Osteoblast (primary cell): ENCODE measurements at regions not wholly inside any gene's neighbourhood (a gene's known extent, or its start where the extent isn't known, plus 50 kb on each side); places are given as distances from the start of the nearest gene placed in this dataset.

ENCODE experiments used
- DNase-seq: peaks from one replicate; pipeline ENCODE4 v3.0.0; 2011; ENCODE audit warnings: low spot score, mixed read lengths; ENCODE audit not compliant: insufficient read length; ENCODE audit errors: missing footprints
- H2AFZ ChIP-seq: 2 replicates; pipeline ENCODE4 v1.6.0; 2011; ENCODE audit warnings: mild to moderate bottlenecking, low read length
- H3K27ac ChIP-seq: 2 replicates; pipeline ENCODE4 v1.5.1; 2011; ENCODE audit warnings: mild to moderate bottlenecking, low read depth, low read length, moderate library complexity
- H3K27me3 ChIP-seq: 2 replicates; pipeline ENCODE4 v1.6.0; 2012; ENCODE audit warnings: mild to moderate bottlenecking, control low read depth, inconsistent platforms, low read length, moderate library complexity; ENCODE audit not compliant: insufficient read depth
- H3K36me3 ChIP-seq: 2 replicates; pipeline ENCODE4 v1.5.1; 2011; ENCODE audit warnings: mild to moderate bottlenecking, low read length, control low read depth, moderate library complexity; ENCODE audit not compliant: insufficient read depth
- H3K4me1 ChIP-seq: 2 replicates; pipeline ENCODE4 v1.5.1; 2011; ENCODE audit warnings: mild to moderate bottlenecking, low read length, control low read depth, moderate library complexity; ENCODE audit not compliant: insufficient read depth
- H3K4me2 ChIP-seq: 2 replicates; pipeline ENCODE4 v1.6.0; 2011; ENCODE audit warnings: mild to moderate bottlenecking, low read length; ENCODE audit not compliant: insufficient read depth
- H3K4me3 ChIP-seq: fragments of 200-600 bp; sonication (generic); 3 replicates; pipeline ENCODE4 v1.5.1; 2012; ENCODE audit warnings: mild to moderate bottlenecking, low read length, inconsistent platforms; ENCODE audit not compliant: insufficient read depth
- H3K79me2 ChIP-seq: 2 replicates; pipeline ENCODE4 v1.6.0; 2012; ENCODE audit warnings: mild to moderate bottlenecking, low read length, control low read depth, inconsistent platforms; ENCODE audit not compliant: insufficient read depth
- H3K9me3 ChIP-seq: 2 replicates; pipeline ENCODE4 v1.5.1; 2011; ENCODE audit warnings: low read depth, low read length, control low read depth
- H4K20me1 ChIP-seq: 2 replicates; pipeline ENCODE4 v1.6.0; 2012; ENCODE audit warnings: mild to moderate bottlenecking, low read length, control low read depth; ENCODE audit not compliant: insufficient read depth
- TF ChIP-seq, protein P1 (sequence below): IDR thresholded peaks from 2 replicates; pipeline ENCODE4 v1.5.1; 2011; ENCODE audit warnings: mild to moderate bottlenecking, low read depth, low read length, moderate library complexity; ENCODE audit errors: extremely low read depth

DNA sequence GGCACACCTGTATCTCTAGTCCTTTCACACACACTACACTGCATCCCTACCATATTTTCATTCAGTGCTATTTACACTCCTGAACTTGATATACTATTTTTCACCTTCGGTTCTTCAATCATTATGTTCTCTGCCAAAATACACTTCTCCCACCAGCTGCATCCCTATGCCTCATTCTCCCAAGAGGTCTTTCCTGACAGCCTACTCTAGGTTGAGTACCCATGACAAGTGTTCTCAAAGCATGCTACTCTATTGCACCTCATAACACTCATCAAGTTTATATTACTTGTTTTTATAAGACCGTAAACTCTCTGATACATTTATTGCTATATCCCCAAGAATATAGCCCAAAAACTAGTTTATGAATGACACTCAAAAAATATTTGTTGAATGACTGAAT lies 549.5 kb downstream of the PYDC2 start:
- TF ChIP-seq, protein P1, sequence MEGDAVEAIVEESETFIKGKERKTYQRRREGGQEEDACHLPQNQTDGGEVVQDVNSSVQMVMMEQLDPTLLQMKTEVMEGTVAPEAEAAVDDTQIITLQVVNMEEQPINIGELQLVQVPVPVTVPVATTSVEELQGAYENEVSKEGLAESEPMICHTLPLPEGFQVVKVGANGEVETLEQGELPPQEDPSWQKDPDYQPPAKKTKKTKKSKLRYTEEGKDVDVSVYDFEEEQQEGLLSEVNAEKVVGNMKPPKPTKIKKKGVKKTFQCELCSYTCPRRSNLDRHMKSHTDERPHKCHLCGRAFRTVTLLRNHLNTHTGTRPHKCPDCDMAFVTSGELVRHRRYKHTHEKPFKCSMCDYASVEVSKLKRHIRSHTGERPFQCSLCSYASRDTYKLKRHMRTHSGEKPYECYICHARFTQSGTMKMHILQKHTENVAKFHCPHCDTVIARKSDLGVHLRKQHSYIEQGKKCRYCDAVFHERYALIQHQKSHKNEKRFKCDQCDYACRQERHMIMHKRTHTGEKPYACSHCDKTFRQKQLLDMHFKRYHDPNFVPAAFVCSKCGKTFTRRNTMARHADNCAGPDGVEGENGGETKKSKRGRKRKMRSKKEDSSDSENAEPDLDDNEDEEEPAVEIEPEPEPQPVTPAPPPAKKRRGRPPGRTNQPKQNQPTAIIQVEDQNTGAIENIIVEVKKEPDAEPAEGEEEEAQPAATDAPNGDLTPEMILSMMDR = no peak
- DNase-seq = no peak
- H3K79me2 ChIP-seq = no peaks in the 10 kb centered on the region
- H4K20me1 ChIP-seq = no peaks in the 10 kb centered on the region
- H3K27ac ChIP-seq = no peak overlapping the region
- H3K9me3 ChIP-seq = no peaks in the 10 kb centered on the region
- H3K36me3 ChIP-seq = no peaks in the 10 kb centered on the region
- no peak overlapping the region for H2AFZ ChIP-seq
- H3K27me3 ChIP-seq = no peaks in the 10 kb centered on the region
- H3K4me2 ChIP-seq = no peak overlapping the region
- no peak overlapping the region for H3K4me3 ChIP-seq
- H3K4me1 ChIP-seq = no peaks in the 10 kb centered on the region

DNA sequence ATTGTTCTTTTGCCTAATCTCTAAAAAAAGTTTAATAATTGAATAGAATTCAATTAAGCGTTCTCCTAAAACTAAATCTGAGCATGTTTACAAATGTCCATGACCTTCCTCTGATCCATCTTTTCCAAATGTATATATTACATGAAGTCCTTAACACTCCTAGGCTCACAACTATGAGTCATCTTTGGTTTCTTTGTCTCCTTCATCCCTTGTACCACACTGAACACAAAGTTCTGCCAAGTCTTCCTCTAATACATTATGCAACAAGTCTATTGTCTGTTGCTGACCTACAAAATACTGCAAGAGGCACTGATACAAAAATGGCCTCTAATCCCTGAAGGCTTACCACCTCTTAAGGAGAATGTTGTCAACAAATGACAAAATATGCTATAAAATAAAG lies 550.2 kb downstream of the PYDC2 start:
- no peaks in the 10 kb centered on the region for H3K9me3 ChIP-seq
- H2AFZ ChIP-seq = no peak overlapping the region
- no peaks in the 10 kb centered on the region for H3K36me3 ChIP-seq
- H4K20me1 ChIP-seq = no peaks in the 10 kb centered on the region
- H3K27ac ChIP-seq = no peak overlapping the region
- no peak overlapping the region for H3K4me3 ChIP-seq
- H3K4me1 ChIP-seq = no peaks in the 10 kb centered on the region
- TF ChIP-seq, protein P1 = no peak
- H3K27me3 ChIP-seq = no peaks in the 10 kb centered on the region
- DNase-seq = no peak
- H3K4me2 ChIP-seq = no peak overlapping the region
- no peaks in the 10 kb centered on the region for H3K79me2 ChIP-seq

DNA sequence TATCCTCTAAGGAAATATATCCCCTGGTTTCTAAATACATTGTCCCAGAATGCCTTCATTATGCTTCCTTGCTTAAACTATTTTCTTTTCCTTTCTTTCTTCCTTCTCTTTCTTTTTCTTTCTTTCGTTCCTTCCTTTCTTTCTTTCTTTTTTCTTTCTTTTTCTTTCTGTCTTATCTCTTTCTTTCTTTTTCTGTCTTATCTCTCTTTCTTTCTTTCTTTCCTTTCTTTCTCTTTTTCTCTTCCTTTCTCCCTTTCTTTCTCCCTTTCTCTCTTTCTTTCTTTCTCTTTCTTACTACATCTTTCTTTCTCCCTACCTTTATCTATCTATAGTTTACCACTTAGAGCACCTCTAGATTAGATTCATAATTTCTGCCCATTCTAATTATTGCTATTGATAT lies 552.1 kb downstream of the PYDC2 start:
- DNase-seq = no peak
- Histone ChIP-seq H3K36me3 (no peaks in the 10 kb centered on the region), H3K4me1 (no peaks in the 10 kb centered on the region), H4K20me1 (no peaks in the 10 kb centered on the region), H3K4me3 (no peak overlapping the region), H3K79me2 (no peaks in the 10 kb centered on the region), H3K9me3 (no peaks in the 10 kb centered on the region), H3K4me2 (no peak overlapping the region), H3K27ac (no peak overlapping the region), H3K27me3 (no peaks in the 10 kb centered on the region), H2AFZ (no peak overlapping the region)
- TF ChIP-seq, protein P1 = no peak

DNA sequence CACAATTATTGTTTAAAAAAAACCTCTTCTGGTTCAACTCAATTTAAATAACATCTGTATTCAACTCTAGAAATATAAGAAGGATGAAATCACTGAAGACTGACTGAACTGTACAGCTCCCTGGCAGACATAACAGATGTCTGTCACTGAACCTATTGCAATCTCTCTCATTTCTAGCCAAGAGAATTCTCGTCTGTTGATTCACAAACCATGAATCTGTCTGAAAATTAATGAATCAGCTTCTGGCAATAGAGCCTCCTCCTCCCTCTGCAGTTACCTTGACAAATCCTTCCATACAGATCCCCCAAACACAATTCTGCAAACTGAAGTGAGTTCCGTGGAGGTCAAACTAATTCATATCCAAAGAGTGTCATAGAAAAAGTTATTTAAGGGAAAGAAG lies 561.4 kb downstream of the PYDC2 start:
- DNase-seq = no peak
- Histone ChIP-seq H4K20me1 (no peaks in the 10 kb centered on the region), H3K79me2 (no peaks in the 10 kb centered on the region), H3K9me3 (no peaks in the 10 kb centered on the region), H3K4me1 (no peaks in the 10 kb centered on the region), H3K27ac (no peak overlapping the region), H3K36me3 (no peaks in the 10 kb centered on the region), H2AFZ (no peak overlapping the region), H3K4me3 (no peak overlapping the region), H3K27me3 (no peaks in the 10 kb centered on the region), H3K4me2 (no peak overlapping the region)
- TF ChIP-seq, protein P1 = no peak
